Mammary epithelial cell (primary cell): ENCODE measurements at regions not wholly inside any gene's neighbourhood (a gene's known extent, or its start where the extent isn't known, plus 50 kb on each side); places are given as distances from the start of the nearest gene placed in this dataset.

Source experiments
- CTCF ChIP-seq, 2 donors: IDR thresholded peaks in 1 of 2; conservative IDR thresholded peaks in 1 of 2; 2 replicates each; pipeline ENCODE4 v1.5.1; 2011 to 2012; ENCODE audit warnings: inconsistent platforms in 2 of 2, low read length in 2 of 2, mild to moderate bottlenecking in 2 of 2, control low read depth in 1 of 2, low read depth in 1 of 2; ENCODE audit not compliant: insufficient read depth in 1 of 2; ENCODE audit errors: extremely low read depth in 1 of 2
- EZH2 ChIP-seq: IDR thresholded peaks from 2 replicates; pipeline ENCODE4 v1.6.1; 2012; ENCODE audit warnings: low read length, inconsistent platforms, borderline replicate concordance

- TF ChIP-seq CTCF (conservative IDR thresholded peaks at IDR 0.05 in 1 of 2, IDR thresholded peaks at IDR 0.05 in 1 of 2; ENCODE audit: extremely low read depth in 1 of 2, insufficient read depth in 1 of 2, low read depth in 1 of 2, low read length in 2 of 2): no peak
- no peak for TF ChIP-seq EZH2
These were observed 323.2 kb upstream of the INTU start for GRCh38 chr4:127309369-127310102.
